Left ventricle myocardium superior (tissue), 1 donor: ENCODE measurements at regions not wholly inside any gene's neighbourhood (a gene's known extent, or its start where the extent isn't known, plus 50 kb on each side); places are given as distances from the start of the nearest gene placed in this dataset.
"Not testable (repeated sequence)": the region's sequence is repeated elsewhere in the genome, so short reads cannot be mapped to it uniquely, and the experiment has no call there.

ENCODE experiments used
- ATAC-seq: fragments of 200-7000 bp; cut with Tn5 transposase; one replicate; pipeline ENCODE4 v1.9.1; 2020; ENCODE audit warnings: mild to moderate bottlenecking, moderate library complexity
- DNase-seq: peaks from one replicate; pipeline ENCODE4 v3.0.0-alpha.2; 2020
- intact Hi-C: fragments of 100-400 bp; cut with micrococcal nuclease; formaldehyde crosslinking; loops from one replicate; pipeline ENCODE4 v1.11.0; 2022
- donor health status: DM: no; HTN: yes; CAD: no; lungs with severe emphysema.

DNA sequence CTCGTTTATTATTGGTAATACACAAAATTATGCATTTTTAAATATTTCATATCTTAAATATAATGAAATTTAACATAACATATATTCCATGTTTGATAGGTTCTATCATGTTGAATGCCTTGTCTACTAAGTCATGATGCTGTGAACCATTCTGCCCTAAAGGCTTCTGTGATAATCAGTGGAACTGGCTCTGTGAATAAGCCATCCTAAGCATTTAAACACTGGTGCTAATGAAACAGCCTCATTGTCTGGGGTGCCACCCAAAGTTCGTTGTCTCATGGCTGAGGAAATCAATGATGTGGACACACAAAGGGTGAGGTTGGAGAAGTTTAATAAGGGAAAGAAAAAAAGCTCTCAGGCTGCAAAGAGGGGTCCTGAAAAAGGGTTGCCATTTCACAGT lies 264.7 kb upstream of the ZRANB2 start:
- no peak for ATAC-seq
- intact Hi-C loops: no loop called here
- DNase-seq: no peak

GRCh38 chr1:71343686-71344416 lies 263.0 kb upstream of the ZRANB2 start:
- ATAC-seq (no peak), DNase-seq (no peak)
- intact Hi-C loops: no loop called here

GRCh38 chr1:71339238-71339637 lies 258.4 kb upstream of the ZRANB2 start:
- intact Hi-C loops: no loop called here
- DNase-seq (no peak), ATAC-seq (no peak)

GRCh38 chr1:71330991-71331390 lies 250.2 kb upstream of the ZRANB2 start:
- ATAC-seq: no peak
- no peak for DNase-seq
- intact Hi-C loops: no loop called here

- intact Hi-C loops: no loop called here
- no peak for ATAC-seq
- no peak for DNase-seq
These were observed 243.9 kb upstream of the ZRANB2 start for GRCh38 chr1:71324671-71325267.

GRCh38 chr1:71312545-71312944 lies 231.7 kb upstream of the ZRANB2 start:
- DNase-seq (no peak), ATAC-seq (no peak)
- intact Hi-C loops: no loop called here

- intact Hi-C loops: no loop called here
- DNase-seq: no peak
- no peak for ATAC-seq
These were observed 230.5 kb upstream of the ZRANB2 start for GRCh38 chr1:71311376-71311775.

DNA sequence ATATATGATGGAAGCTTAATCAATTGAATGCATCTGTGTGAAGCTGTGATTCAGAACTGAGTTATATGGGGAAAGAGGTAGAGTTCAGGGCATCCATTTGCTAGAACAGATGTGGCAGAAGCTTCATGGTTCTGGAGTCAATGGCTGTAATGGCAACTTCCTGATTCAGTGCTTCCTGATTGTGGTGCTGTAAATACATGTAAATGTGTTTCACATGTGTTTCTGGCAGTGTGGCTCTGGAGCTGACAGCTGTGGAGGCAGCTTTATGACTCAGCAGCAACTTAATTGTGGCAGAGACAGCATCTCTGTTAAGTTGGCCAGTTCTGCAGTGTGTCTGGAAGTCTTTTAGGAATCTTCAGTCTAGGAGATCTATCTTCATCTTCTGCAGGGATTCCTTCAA lies 226.6 kb upstream of the ZRANB2 start:
- intact Hi-C loops: no loop called here
- no peak for ATAC-seq
- DNase-seq: no peak

GRCh38 chr1:71304125-71304524 lies 223.3 kb upstream of the ZRANB2 start:
- no peak for ATAC-seq
- intact Hi-C loops: no loop called here
- no peak for DNase-seq

GRCh38 chr1:71303617-71304041 lies 222.8 kb upstream of the ZRANB2 start:
- intact Hi-C loops: no loop called here
- DNase-seq: no peak
- no peak for ATAC-seq

DNA sequence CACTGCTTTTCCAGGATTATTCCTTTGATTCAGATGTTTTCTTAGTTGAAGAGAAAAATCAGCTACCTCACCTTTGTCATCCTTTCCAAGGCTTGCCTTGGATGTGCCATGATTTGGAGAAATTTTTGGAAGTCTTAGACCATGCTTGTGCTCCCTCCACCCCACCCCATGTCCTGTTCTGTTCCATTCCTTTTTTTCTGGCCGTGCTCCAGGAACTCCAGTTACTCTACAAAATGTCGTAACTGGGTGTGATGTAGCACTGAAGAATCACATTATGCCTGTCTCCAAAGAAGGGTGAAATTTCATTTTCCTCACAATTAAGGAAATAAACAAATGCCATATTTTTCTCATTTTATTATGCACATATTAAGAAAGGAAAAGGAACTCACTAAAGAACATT lies 217.8 kb upstream of the ZRANB2 start:
- DNase-seq (no peak), ATAC-seq (peak; percentile 65)

DNA sequence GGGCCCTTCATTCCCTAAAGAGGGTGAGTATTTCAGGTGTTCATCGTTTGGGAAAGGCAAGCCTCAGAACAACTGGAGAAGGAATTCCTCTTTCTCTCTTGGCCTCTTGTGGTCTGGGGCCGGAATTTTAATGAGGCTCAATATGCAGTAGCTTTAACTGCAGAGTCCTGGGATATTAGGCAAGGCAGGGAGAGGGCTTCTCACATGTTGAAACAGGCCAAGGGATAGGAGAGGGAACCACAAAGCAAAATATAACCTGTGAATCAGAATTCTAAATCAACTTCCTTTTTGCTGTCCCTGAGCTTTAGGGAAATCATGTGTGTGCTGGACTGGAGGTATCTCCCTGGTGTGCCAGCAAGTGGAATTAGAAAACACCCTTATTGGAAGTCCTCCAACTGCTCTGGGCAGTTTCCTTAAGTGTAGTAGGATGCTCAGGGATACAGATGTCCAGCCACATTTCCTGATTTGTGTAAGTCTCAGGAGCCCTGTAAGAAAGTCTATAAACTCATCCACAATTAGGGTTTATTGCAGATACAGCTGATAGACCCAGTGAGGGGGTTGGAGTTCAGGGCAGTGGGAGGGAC lies 215.8 kb upstream of the ZRANB2 start:
- no peak for DNase-seq
- no peak for ATAC-seq
- intact Hi-C loops: no loop called here

More for the DNA sequence above, 217.8 kb upstream of the ZRANB2 start:
- intact Hi-C loops: no loop called here

- no peak for ATAC-seq
- no peak for DNase-seq
- intact Hi-C loops: no loop called here
These were observed 214.5 kb upstream of the ZRANB2 start for GRCh38 chr1:71295350-71295749.

DNA sequence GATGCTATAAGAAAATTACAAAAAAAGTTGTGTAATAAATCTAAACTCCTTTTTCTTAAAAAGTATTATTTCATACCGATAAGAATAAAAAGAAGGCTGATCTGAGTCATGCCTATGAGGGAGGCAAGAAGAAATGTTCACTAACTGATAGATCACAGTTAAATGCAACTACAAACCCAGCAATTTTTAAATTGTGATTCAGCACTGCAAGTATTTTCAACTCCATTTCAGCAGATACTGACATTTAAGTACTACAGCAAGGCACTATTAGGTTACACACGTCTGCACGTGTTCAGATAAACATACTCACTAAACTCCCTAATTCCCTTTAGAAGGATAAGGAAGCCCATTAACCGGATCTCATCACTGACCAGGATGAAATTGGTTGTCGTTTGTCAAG lies 213.3 kb upstream of the ZRANB2 start:
- intact Hi-C loops: no loop called here
- DNase-seq (no peak), ATAC-seq (no peak)

DNA sequence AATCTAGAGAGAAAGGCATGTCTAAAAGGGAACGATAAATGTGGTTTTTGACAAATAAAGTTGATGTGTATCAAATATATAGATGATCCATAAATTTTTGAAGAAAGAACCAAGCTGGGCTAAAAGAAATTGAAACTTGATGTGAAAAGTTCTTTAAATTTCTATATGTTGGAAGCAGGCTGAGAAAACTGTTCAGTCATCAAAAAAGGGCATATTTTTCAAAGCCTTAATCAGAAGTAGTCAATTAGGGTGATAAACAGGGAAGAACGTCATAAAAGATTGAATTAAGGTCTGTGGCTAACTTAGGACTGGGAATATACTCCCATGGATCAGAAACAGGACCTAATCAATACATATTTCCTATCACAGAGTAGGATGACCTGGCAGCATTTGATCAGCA lies 211.4 kb upstream of the ZRANB2 start:
- intact Hi-C loops: no loop called here
- DNase-seq: no peak
- ATAC-seq: no peak

GRCh38 chr1:71290506-71291237 lies 209.8 kb upstream of the ZRANB2 start:
- intact Hi-C loops, ATAC-seq, DNase-seq: not testable (repeated sequence)

DNA sequence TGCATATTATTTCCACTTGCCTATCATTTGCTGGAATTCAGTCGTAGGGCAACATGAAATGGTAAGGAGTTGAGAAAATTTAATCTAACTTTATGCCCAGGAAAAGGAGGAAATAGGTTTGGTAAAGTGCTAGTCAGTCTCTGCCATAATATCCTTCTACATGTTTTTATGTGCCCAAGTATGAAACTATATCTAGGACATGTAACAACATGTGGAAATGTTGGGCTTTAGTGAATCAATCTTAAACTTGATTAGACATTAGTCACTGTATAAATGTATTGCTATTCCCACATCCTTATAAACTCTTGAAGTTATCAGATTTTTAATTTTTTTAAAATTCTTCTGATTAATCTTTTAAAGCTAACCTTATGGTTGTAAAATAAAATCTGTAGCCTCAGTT lies 204.7 kb upstream of the ZRANB2 start:
- DNase-seq (no peak), ATAC-seq (no peak)
- intact Hi-C loops: no loop called here

DNA sequence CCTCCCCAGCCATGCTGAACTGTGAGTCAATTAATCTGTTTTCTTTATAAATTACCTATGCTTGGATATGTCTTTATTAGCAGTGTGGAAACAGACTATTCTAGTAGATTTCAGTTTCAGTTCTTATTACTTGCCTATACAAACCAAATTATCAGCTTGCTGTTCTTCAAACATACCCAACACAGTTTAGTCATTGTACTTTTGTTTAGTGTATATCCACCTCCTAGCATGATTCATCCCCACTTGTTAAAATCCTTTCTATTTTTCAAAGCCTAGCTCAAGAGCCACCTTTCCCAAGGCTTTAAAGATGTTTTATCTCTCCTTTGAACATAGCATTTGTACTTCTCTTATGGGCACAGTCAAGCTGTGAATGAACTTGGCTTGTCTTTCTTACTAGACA lies 195.6 kb upstream of the ZRANB2 start:
- no peak for ATAC-seq
- DNase-seq: no peak
- intact Hi-C loops: no loop called here

DNA sequence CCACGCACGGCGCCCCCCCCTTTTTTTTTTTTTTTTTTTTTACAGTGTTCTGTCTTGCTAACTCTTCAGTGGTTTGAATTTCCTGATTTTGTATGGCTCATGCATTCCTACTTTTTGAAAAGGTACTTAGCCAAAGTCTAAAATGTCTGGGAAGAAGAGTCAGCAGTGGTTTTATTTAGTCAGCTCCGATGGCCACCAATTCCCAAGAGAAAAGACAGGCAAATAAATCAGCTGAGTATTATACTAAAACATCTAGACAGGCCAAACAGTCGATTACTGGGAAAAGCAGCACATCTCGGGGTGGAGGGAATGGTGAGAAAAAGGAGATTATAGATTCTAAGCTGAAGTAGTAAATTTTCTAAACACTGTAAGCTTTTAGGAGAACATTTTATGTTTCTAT lies 192.5 kb upstream of the ZRANB2 start:
- no peak for ATAC-seq
- no peak for DNase-seq
- intact Hi-C loops: no loop called here

DNA sequence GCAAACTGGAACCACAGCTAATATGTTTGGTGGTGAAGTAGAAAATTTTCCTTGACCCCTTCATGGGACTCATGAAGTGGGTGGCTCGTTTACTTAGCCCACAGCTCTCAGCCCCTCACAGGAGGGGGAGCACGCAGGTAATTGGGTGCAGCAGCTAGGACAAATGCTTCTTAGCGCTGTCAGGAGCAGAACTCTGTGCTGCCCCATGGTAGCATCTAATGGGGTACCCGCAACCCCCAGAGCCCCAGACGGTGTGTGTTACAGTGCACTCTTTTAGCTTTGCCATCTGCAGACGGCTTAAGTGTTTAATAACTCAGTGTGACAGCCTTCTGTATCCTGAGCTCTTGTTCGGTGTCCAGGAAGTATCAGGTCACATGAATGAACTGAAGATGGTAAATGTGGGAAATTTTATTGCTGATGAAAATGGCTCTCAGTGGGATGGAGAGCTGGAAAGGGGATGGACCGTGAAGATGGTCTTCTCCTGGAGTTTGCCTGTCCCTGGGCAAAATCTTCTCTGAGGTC lies 189.6 kb upstream of the ZRANB2 start:
- DNase-seq (no peak), ATAC-seq (no peak)
- intact Hi-C loops: no loop called here
